NCI-H526 treated with DMSO at 0.1 percent for 48 hours (cell line): ENCODE measurements at regions not wholly inside any gene's neighbourhood (a gene's known extent, or its start where the extent isn't known, plus 50 kb on each side); places are given as distances from the start of the nearest gene placed in this dataset.
"Not testable (repeated sequence)": the region's sequence is repeated elsewhere in the genome, so short reads cannot be mapped to it uniquely, and the experiment has no call there.

ENCODE experiments used
- DNase-seq: peaks from one replicate; lab custom pipeline; 2025; lab: John Stamatoyannopoulos, UW

DNA sequence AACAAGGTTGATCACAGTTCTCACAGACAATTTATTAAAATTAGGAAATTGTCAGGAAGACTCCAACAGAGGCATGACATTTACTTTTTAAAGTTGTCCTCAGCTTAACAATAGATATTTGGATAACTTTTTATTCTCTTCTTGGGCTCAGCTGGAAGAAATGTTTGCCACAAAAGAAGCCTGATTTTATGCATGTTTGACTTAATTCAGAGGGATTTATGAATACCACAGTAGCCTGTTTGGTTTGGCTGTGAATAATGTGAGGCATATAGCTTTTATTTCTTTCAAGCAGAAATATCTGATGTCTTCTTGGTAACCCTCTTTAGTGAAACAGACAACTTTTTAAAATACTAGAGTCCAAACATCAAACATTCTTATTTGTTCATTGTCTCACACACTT lies 1464.5 kb upstream of the SLC10A2 start:
- no peak for DNase-seq

DNA sequence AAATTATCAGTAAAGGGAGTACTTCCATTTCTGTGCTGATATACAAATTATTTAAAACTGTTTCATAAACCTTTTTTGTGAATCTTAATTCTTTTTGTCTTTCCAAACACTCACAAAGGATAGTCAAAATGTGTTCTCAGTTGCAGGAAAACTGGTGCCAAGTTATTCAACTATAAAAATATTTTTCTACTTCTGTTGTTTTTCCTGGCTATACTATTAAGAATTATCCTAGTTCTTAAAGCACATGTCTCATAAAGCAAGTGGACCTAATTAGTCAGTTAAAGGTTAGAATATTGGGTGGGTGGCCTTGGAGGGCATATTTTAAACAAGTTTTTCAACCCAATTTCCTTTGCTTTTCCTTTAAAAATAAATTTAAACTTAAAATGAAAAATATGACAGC lies 1460.3 kb upstream of the SLC10A2 start:
- DNase-seq: no peak

DNA sequence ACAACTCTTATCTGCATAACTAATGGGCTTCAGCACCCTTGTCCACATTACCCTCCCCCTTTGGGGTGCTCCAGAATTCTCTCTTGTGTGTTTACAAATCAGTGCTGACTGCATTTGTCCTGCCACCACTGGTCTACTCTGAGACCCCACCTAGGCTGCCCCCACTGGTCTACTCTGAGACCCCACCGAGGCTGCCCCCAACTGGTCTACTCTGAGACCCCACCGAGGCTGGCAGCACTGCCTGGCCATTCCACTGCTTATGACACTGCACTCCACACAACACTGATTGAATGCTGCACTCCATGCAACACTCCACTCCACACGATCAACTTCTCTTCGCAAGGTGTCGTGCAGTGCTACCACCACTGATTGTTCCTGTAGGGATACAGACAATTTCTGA lies 1459.2 kb upstream of the SLC10A2 start:
- no peak for DNase-seq

DNA sequence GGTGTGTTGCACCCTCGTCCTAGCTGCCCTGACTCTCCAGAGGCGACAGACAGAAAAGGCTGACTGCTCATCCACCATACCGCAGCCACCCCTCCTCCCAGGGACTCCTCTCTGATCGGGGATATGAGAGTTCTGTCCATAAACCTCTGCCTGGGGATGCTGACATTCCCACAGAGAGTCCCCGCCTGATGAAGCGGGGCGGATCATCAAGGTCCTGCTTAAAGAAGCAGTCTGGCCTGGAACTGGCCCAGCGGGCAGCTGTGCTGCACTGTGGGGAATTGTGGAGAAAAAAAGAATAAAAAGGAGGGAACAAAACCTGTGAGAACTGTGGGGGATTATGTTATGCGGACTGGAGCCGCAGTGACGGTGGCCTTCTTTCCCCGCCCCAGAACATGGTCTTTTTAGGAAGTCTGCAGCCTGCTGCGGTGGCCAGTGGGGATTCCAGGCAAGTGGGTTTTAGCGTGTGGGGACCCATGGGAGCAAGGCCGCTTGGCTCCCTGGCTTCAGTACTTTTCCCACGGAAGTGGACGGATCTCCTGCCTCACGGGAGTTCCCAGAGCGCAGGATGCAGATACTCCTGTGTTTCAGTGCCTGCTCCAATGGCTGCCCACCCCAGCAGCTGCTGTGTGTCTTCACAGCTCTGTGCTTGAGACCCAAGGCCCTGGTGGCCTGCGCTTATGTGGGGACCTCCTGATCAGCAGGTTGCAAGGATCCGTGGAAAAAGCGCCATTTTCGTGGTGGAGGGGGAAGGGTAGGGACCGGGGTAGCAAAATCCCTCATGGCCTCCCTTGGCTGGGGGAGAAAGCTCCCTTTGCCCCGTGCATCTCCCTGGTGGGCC lies 1456.2 kb upstream of the SLC10A2 start:
- DNase-seq: no peak

GRCh38 chr13:104510422-104510821 lies 1444.2 kb upstream of the SLC10A2 start:
- no peak for DNase-seq

DNA sequence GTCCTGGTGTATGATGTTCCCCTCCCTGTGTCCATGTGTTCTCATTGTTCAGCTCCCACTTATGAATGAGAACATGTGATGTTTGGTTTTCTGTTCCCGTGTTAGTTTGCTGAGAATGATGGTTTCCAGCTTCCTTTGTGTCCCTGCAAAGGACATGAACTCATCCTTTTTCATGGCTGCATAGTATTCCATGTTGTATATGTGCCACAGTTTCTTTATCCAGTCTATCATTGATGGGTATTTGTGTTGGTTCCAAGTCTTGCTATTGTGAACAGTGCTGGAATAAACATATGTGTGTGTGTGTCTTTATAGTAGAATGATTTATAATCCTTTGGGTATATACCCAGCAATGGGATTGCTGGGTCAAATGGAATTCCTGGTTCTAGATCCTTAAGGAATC lies 1427.3 kb upstream of the SLC10A2 start:
- not testable (repeated sequence) for DNase-seq

DNA sequence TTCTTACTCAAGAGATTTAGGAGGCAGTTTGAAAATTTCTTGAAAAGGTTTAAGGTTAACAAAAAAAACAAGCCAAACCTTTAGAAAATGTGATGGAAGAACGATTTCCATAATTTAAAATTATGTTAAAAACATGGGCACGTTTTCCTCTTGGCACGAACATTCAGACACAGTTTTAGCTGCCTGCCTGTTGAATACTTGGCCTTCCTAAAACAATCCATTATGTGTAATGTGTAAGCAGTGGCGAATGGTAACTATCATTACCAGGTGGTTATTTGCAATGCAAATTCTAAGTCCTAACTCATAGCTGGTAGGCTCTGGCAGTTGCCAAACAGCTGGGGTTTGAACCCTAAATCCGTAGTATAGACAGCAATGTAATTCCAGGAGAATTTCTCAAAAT lies 1425.7 kb upstream of the SLC10A2 start:
- peak; percentile 88 for DNase-seq

DNA sequence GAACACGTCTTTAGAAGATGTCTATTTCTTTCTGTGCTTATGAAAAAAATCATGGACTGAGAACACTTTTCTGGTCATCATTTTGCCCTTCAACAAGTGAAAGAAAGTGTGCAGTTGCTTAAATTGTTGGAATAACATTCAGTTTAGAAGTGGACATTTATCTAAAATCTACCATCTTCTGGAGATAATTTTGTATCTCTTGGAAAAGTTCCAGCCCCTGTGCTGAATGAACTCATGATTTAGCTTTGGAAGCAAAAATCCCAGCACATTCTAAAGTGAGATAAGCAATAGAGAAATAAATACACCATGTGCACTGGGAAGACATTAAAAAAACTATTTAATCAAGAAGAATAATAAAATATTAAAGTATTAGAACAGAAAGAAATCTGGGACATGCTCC lies 1420.8 kb upstream of the SLC10A2 start:
- DNase-seq: no peak

DNA sequence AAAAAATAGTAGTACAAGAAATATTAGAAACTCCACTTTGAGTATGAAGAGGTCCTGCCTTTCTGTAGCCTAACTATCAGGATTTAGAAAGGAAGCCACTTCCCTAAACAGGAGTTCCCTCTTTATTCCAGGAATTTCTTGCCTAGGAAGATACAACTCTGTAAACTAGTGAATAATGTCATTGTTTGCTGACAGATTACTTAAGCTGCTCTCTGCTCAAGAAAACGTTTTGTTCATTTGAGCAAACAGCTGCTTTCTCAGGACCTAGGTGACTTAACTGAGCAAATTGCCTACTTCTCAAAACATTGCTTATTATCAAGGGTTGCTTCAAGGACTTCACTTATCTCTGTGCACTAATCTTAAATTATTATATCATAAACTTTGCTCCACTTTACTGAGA lies 1419.4 kb upstream of the SLC10A2 start:
- no peak for DNase-seq

DNA sequence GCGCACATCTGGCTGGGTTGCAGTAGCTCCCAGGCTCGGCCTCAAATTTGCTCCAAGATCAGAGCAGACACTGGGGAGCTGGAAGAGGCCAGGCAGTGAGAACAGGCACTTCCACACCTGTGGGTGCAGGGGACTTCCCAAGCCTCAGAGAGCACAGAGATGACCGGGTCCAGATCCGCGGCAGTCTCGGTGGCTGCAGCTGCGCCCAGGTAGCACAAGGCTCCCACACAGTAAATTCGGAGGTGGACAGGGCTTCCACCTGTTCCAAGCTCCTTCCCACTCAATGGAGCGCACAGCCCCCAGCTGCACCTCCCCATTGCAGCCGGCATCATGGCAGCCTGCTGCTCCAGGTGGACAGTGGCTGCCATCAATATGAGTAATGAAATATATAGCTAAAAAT lies 1417.4 kb upstream of the SLC10A2 start:
- DNase-seq: no peak

DNA sequence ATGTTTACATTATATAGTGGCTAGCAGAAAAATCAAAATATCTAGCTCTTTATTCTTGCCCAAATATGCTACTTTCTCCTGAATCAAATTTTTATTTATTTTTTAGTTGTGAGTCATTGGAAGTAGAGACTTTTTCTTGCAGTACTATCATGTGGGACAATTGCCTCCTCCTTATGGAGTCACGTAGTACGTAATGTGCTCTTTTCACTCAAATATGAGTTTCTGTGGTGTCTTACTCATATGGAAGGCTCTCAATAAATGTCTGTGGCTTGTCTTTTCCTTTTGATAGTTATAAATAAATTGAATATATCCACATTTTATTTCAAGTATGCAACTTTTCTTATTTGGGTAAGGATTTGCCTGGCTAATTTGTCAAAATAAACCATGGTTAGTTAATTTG lies 1411.0 kb upstream of the SLC10A2 start:
- DNase-seq: no peak

GRCh38 chr13:104473936-104474335 lies 1407.7 kb upstream of the SLC10A2 start:
- no peak for DNase-seq

- no peak for DNase-seq
These were observed 1399.8 kb upstream of the SLC10A2 start for GRCh38 chr13:104466016-104466415.

GRCh38 chr13:104461049-104461448 lies 1394.8 kb upstream of the SLC10A2 start:
- no peak for DNase-seq

- DNase-seq: no peak
These were observed 1394.3 kb upstream of the SLC10A2 start for GRCh38 chr13:104460554-104460953.

DNA sequence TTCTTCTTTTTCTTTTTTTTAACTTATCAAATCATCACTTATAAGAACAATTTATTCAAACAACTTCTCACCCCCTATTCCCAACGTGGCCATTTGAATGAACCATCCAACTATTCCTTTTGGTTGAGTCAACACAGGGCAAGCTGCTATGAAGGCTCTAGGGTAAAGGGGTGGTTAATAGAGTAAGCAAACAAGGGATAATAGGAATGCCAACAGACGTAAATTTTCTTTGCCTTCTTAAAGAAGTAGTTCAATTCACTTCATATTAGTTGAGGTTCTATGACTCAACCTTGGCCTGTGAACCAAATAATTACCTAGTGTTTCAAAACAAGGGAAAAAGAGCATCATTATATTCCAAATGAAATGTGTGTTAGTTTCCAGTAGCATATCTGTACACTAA lies 1383.8 kb upstream of the SLC10A2 start:
- DNase-seq: no peak

DNA sequence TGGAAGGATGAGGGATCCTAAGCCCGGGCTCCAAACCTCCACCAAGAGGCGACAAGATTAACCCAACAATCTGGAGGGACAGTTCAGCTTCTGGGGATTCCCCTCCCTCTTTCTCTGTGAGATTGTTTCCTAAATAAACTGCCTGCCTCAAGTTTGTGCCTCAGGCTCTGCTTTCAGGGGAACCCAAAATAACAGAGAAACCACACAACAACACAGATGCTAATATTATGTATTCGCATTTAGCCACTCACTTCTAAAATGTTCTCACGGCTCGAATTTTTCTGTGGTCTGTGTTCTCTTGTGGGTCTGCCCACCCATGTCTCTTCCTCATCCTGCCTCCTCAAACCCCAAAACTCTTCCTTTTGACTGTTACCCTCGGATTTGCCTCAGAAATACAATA lies 1381.1 kb upstream of the SLC10A2 start:
- no peak for DNase-seq

GRCh38 chr13:104442536-104442935 lies 1376.3 kb upstream of the SLC10A2 start:
- no peak for DNase-seq

- DNase-seq: no peak
These were observed 1370.3 kb upstream of the SLC10A2 start for GRCh38 chr13:104436555-104436954.

- DNase-seq: no peak
These were observed 1365.7 kb upstream of the SLC10A2 start for GRCh38 chr13:104431895-104432294.

- no peak for DNase-seq
These were observed 1360.2 kb upstream of the SLC10A2 start for GRCh38 chr13:104426435-104426834.

DNA sequence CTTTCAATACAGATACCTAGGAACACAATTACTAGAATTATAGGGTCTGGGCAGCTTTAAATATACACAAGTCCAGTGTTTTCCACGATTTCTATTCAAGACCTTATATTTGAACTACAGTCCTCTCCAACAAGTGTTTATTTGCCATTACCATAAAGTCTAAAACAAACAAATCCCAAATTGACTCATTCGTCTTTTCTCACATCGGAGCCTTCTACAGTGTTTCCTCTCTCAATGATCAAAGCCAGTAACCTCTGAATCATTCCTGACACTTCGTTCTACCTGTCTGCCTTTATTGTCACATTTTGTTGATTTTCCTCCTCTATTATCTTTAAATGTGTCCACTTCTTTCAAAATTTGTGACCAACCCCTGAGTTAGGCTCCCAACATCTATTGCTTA lies 1356.5 kb upstream of the SLC10A2 start:
- no peak for DNase-seq

DNA sequence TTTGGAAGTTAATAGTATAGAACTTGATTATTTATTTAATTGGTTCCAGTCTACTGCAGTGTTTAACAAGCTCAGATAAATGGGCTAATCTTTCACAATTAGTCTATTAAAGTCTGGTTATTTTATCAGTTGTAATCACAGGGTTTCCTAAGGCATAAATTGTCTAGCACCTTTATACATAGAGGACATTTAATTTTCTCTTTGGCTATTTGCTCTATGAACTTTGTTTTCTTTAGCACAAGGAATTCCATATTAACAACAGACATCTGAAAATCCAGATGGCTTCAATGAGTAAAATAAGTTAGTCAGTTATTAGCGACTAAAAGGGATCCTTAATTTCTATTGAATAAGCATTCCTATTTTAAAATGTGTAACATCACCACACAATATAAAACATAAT lies 1350.8 kb upstream of the SLC10A2 start:
- no peak for DNase-seq

DNA sequence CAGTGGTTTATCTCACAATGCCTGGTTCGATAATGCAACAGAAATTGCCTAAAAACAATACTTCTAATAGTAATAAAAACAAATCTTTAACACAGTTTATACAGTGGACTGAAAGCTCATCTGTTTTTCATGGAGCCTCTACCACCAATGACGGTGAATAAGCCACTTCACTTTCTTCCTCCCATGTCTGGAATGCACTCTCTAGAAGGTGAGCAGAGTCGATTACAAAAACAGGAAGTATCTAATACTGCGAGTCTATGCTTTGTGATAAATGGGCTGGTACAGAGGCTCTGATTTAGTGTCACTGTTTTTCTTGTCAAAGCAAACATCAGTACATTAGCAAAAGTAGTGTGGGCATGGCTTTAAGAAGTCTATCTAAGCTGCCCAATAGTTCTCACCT lies 1348.6 kb upstream of the SLC10A2 start:
- no peak for DNase-seq
